Hepatocyte (in vitro differentiated cells): ENCODE measurements at regions not wholly inside any gene's neighbourhood (a gene's known extent, or its start where the extent isn't known, plus 50 kb on each side); places are given as distances from the start of the nearest gene placed in this dataset.

Experiments
- EZH2 ChIP-seq: fragments of 200-600 bp; sonication (generic); IDR thresholded peaks from 2 replicates; pipeline ENCODE4 v1.6.1; 2016; ENCODE audit warnings: antibody characterized with exemption, mild to moderate bottlenecking, borderline replicate concordance
- EZH2phosphoT487 ChIP-seq: fragments of 200-600 bp; sonication (generic); IDR thresholded peaks from one replicate; pipeline ENCODE4 v1.6.1; 2018; ENCODE audit warnings: antibody characterized with exemption, mild to moderate bottlenecking, low read depth, moderate library complexity; ENCODE audit not compliant: unreplicated experiment, severe bottlenecking
- TF ChIP-seq, protein P1 (sequence below): fragments of 200-600 bp; sonication (generic); IDR thresholded peaks from 2 replicates; pipeline ENCODE4 v1.5.1; 2016; ENCODE audit warnings: antibody characterized with exemption, mild to moderate bottlenecking; ENCODE audit not compliant: poor library complexity

DNA sequence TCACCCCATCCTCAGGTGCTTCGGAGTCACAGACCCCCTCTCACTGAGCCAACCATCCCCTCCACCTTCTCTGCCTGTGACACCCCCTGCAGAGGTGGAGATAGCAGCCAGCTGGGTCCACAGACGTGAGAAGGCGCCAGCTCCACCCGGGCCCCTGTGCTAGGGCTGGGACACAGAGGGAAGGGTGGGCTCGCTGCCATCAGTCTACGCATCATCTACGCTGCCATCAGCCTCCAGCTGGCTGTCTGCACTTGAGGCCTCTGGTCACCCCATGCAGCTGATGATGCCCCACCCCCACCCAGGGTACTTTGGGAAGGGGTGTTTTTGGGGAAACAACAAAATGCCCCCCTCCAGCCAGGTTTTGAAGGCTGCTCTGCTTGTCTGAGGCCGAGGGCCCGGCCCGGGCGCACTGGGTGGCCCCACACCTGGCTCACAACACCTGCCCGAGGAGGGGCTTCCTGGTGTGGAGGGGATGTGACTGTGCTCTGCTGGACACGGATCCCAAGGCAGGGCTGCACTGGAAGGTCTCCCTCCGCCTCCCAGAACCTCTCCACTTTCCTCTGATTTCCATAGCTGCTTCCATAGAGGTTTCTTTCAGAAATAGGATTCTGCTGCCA lies 163.4 kb upstream of the IQSEC1 start:
- TF ChIP-seq, protein P1, sequence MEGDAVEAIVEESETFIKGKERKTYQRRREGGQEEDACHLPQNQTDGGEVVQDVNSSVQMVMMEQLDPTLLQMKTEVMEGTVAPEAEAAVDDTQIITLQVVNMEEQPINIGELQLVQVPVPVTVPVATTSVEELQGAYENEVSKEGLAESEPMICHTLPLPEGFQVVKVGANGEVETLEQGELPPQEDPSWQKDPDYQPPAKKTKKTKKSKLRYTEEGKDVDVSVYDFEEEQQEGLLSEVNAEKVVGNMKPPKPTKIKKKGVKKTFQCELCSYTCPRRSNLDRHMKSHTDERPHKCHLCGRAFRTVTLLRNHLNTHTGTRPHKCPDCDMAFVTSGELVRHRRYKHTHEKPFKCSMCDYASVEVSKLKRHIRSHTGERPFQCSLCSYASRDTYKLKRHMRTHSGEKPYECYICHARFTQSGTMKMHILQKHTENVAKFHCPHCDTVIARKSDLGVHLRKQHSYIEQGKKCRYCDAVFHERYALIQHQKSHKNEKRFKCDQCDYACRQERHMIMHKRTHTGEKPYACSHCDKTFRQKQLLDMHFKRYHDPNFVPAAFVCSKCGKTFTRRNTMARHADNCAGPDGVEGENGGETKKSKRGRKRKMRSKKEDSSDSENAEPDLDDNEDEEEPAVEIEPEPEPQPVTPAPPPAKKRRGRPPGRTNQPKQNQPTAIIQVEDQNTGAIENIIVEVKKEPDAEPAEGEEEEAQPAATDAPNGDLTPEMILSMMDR, result no peak
- TF ChIP-seq EZH2 (no peak), EZH2phosphoT487 (no peak)
